ENCODE measurements at regions not wholly inside any gene's neighbourhood (a gene's known extent, or its start where the extent isn't known, plus 50 kb on each side); places are given as distances from the start of the nearest gene placed in this dataset.
"Not testable (repeated sequence)": the region's sequence is repeated elsewhere in the genome, so short reads cannot be mapped to it uniquely, and the experiment has no call there.

DNA sequence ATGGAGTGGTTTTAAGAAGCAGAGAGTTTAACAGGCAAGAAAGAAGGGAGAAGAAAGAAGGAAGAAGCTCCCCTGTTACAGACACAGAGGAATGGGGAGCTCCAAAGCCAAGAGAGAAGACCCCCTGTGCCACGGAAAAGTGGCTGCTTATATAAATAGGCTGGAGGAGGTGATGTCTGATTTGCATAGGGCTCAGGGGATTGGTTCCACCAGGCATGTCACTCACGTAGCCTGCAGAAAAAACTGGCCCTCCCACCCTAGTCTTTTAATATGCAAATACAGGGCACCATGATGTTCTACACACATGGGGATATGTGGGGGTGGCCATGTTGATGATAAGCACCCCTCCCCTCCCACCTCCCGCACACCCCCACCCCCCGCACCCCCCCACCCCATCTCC, 99.6 kb downstream of the ETS2 start:
- Histone ChIP-seq H3K27me3 (ENCODE audit: insufficient read depth, poor library complexity, severe bottlenecking) (no peaks in the 10 kb centered on the region), H3K36me3 (ENCODE audit: low read depth) (no peaks in the 10 kb centered on the region), H3K4me1 (ENCODE audit: insufficient read depth, poor library complexity, severe bottlenecking) (peaks cover 46% of the 10 kb centered on the region), H3K27ac (ENCODE audit: poor library complexity, severe bottlenecking) (peak overlapping the region; percentile 96), H3K4me3 (ENCODE audit: severe bottlenecking) (no peak overlapping the region), H3K9me3 (ENCODE audit: severe bottlenecking) (no peaks in the 10 kb centered on the region)
- no peak for ATAC-seq (ENCODE audit: low read depth)
- no peak for DNase-seq (ENCODE audit: low spot score)
- TF ChIP-seq, protein P1, sequence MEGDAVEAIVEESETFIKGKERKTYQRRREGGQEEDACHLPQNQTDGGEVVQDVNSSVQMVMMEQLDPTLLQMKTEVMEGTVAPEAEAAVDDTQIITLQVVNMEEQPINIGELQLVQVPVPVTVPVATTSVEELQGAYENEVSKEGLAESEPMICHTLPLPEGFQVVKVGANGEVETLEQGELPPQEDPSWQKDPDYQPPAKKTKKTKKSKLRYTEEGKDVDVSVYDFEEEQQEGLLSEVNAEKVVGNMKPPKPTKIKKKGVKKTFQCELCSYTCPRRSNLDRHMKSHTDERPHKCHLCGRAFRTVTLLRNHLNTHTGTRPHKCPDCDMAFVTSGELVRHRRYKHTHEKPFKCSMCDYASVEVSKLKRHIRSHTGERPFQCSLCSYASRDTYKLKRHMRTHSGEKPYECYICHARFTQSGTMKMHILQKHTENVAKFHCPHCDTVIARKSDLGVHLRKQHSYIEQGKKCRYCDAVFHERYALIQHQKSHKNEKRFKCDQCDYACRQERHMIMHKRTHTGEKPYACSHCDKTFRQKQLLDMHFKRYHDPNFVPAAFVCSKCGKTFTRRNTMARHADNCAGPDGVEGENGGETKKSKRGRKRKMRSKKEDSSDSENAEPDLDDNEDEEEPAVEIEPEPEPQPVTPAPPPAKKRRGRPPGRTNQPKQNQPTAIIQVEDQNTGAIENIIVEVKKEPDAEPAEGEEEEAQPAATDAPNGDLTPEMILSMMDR (IDR thresholded peaks at IDR 0.05; ENCODE audit: poor library complexity, severe bottlenecking) = no peak

DNA sequence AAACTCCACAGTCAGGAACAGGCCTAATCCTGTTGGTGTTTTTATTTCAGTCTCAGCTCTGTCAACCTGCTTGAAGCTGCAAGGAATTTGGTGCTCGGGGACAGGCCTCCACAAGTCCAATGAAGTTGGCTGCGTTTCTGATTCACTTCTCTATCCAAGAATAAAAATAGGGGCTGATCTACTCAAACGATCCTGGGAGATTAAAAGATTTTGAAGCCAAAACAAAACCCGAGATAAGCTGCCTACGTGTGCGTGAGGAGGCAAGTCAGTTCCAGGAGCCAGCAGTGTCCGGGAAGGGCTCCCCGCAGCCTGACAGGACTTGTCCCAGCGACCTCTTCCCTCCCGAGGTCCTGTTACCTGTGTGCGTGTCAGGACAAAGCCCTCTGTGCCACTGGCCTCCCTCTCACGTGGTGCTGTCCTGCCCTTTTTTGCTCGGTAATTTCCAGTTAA, 98.0 kb downstream of the ETS2 start:
- Histone ChIP-seq H3K4me3 (ENCODE audit: severe bottlenecking) (no peak overlapping the region), H3K27me3 (ENCODE audit: insufficient read depth, poor library complexity, severe bottlenecking) (no peaks in the 10 kb centered on the region), H3K4me1 (ENCODE audit: insufficient read depth, poor library complexity, severe bottlenecking) (peaks cover 42% of the 10 kb centered on the region), H3K27ac (ENCODE audit: poor library complexity, severe bottlenecking) (peak overlapping the region; percentile 96), H3K9me3 (ENCODE audit: severe bottlenecking) (no peaks in the 10 kb centered on the region), H3K36me3 (ENCODE audit: low read depth) (no peaks in the 10 kb centered on the region)
- TF ChIP-seq, protein P1 (IDR thresholded peaks at IDR 0.05; ENCODE audit: poor library complexity, severe bottlenecking) = no peak
- DNase-seq (ENCODE audit: low spot score) (peak; percentile 97), ATAC-seq (ENCODE audit: low read depth) (peak; percentile 80)

DNA sequence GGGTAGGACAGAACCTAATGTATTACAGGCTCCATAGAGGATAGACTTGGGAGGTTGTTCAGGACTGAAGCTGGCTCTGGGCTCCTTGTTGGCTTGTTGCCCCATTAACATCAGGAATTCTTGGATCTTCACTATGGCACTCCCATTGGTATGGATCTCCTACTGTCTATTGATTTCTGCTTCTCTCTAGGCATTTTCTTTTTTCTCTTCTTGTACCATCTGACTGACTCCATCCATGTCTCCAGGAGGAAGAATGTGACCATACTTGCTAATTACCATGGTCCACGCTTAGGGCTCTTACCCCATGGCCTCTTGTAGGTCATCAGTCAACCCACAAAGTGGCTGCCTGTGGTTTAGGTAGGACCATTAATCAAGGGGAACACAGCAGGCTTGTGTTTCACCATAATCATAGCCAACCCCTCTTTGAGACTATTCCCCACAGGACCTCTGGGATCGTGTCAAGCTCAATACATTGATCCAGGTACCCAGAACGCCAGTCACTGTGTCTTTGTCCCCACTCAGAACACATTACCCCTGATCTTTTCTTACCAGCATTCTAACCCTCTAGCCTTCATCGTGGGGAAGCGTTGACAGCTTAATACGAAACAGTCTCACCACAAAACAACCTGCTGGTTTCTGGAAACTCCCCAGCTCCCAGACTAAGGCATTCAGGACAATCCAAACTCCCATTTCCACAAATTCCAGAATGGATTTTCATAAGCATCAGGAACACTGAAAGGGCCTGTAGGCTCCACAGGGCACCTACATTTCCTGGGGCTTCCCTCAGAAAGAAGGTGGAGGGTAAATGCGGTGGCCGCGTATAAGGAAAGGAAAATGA, 97.1 kb downstream of the ETS2 start:
- ATAC-seq (ENCODE audit: low read depth) (no peak), DNase-seq (ENCODE audit: low spot score) (no peak)
- H3K9me3 ChIP-seq (ENCODE audit: severe bottlenecking) = no peaks in the 10 kb centered on the region
- peak overlapping the region; percentile 96 for H3K27ac ChIP-seq (ENCODE audit: poor library complexity, severe bottlenecking)
- H3K36me3 ChIP-seq (ENCODE audit: low read depth) = no peaks in the 10 kb centered on the region
- TF ChIP-seq, protein P1 (IDR thresholded peaks at IDR 0.05; ENCODE audit: poor library complexity, severe bottlenecking) = no peak
- no peak overlapping the region for H3K4me3 ChIP-seq (ENCODE audit: severe bottlenecking)
- no peaks in the 10 kb centered on the region for H3K27me3 ChIP-seq (ENCODE audit: insufficient read depth, poor library complexity, severe bottlenecking)
- H3K4me1 ChIP-seq (ENCODE audit: insufficient read depth, poor library complexity, severe bottlenecking) = peaks cover 45% of the 10 kb centered on the region

DNA sequence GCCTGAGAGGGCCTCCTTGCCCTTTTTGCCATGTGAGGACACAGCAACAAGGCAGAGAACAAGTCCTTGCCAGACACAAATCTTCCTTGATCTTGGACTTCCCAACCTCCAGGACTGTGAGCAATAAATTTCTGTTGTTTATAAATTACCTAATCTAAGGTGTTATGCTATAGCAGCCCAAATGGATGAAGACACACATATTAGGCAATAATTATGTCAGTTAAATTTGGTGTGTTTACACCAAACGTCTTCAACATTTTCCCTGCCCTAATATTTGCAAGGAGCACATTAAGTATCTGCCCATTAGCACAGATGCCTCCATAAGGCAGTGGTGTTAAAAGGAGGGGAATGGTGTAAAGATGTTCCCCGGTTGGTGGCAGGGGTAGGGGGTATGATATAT, 94.8 kb downstream of the ETS2 start:
- Histone ChIP-seq H3K4me3 (ENCODE audit: severe bottlenecking) (no peak overlapping the region), H3K27me3 (ENCODE audit: insufficient read depth, poor library complexity, severe bottlenecking) (no peaks in the 10 kb centered on the region), H3K4me1 (ENCODE audit: insufficient read depth, poor library complexity, severe bottlenecking) (peaks cover 34% of the 10 kb centered on the region), H3K9me3 (ENCODE audit: severe bottlenecking) (no peaks in the 10 kb centered on the region), H3K27ac (ENCODE audit: poor library complexity, severe bottlenecking) (no peak overlapping the region), H3K36me3 (ENCODE audit: low read depth) (no peaks in the 10 kb centered on the region)
- TF ChIP-seq, protein P1 (IDR thresholded peaks at IDR 0.05; ENCODE audit: poor library complexity, severe bottlenecking) = no peak
- no peak for ATAC-seq (ENCODE audit: low read depth)
- no peak for DNase-seq (ENCODE audit: low spot score)

DNA sequence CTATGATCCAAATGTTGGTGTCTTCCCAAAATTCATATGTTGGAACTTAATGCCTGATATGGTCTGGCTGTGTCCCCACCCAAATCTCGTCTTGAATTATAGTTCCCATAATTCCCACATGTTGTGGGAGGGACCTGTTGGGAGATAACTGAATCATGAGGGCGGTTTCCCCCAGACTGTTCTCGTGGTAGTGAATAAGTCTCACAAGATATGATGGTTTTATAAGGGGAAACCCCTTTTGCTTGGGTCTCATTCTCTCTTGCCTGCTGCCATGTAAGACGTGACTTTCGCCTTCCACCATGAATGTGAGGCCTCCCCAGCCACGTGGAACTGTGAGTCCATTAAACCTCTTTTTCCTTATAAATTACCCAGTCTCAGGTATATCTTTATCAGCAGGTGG, 94.3 kb downstream of the ETS2 start:
- H3K27me3 ChIP-seq (ENCODE audit: insufficient read depth, poor library complexity, severe bottlenecking); ATAC-seq (ENCODE audit: low read depth); H3K4me3 ChIP-seq (ENCODE audit: severe bottlenecking); H3K9me3 ChIP-seq (ENCODE audit: severe bottlenecking); H3K36me3 ChIP-seq (ENCODE audit: low read depth); H3K27ac ChIP-seq (ENCODE audit: poor library complexity, severe bottlenecking); DNase-seq (ENCODE audit: low spot score): not testable (repeated sequence)
- peaks cover 34% of the 10 kb centered on the region for H3K4me1 ChIP-seq (ENCODE audit: insufficient read depth, poor library complexity, severe bottlenecking)
